ENCODE measurements at regions not wholly inside any gene's neighbourhood (a gene's known extent, or its start where the extent isn't known, plus 50 kb on each side); places are given as distances from the start of the nearest gene placed in this dataset.

DNA sequence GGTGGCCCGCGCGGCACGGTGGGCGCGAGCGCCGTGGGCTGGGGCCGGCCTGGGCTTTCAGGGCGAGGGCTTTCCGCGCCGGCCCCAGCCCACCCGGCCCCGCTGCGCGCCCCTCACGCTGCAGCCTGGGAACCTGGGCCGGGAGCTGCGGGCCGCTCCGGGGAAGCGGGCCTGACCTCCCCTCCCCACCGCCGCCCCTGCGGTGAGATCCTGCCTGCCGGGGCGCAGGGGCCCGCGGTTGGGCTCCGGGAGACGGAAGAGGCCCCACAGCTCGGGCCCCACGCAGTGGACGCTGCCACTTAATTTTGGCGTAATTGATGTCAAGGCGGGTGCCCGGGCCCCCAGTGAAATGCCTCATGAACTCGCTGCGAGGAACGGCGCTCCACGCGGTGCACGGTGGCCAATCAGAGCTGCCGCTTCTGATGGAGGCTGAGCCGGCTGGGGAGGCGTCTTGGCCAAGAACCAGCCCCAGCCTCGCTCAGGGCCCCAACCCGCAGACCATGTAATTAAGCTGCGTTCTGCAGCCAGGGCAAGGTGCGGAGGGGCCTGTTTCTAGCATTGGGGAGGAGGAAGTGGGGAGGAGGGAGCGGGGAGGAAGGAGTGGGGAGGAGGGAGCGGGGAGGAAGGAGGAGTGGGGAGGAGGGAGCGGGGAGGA, 96.1 kb upstream of the BHLHE23 start:
- Histone ChIP-seq H3K4me1 (ENCODE audit: control insufficient read depth, insufficient read depth, low read length) (peaks cover 3% of the 10 kb centered on the region), H3K9ac (ENCODE audit: extremely low read depth, low read length, poor library complexity, severe bottlenecking) (no peak overlapping the region), H3K9me3 (ENCODE audit: control insufficient read depth, low read length) (no peaks in the 10 kb centered on the region), H3K36me3 (ENCODE audit: control insufficient read depth, insufficient read depth, low read length) (no peaks in the 10 kb centered on the region), H3K27ac (ENCODE audit: low read depth, low read length) (no peak overlapping the region), H3K4me3 (ENCODE audit: low read length) (no peak overlapping the region), H3K27me3 (ENCODE audit: control insufficient read depth, insufficient read depth, low read length, poor library complexity, severe bottlenecking) (peaks cover 57% of the 10 kb centered on the region)
- Mint-ChIP-seq H3K4me3 (peak overlapping the region; percentile 49), H3K27me3 (ENCODE audit: insufficient read depth) (peaks cover 37% of the 10 kb centered on the region), H3K4me1 (no peaks in the 10 kb centered on the region), H3K27ac (no peak overlapping the region), H3K36me3 (ENCODE audit: low read depth) (no peaks in the 10 kb centered on the region), H3K9me3 (peaks cover 5% of the 10 kb centered on the region)
- 1 to 6% methylated on average over 19 to 55 of the region's 55 CpGs for WGBS, 2 experiments (ENCODE audit: insufficient coverage in 1 of 2, insufficient read length in 1 of 2)
- DNase-seq: peak; percentile 69
- TF ChIP-seq, protein P1, sequence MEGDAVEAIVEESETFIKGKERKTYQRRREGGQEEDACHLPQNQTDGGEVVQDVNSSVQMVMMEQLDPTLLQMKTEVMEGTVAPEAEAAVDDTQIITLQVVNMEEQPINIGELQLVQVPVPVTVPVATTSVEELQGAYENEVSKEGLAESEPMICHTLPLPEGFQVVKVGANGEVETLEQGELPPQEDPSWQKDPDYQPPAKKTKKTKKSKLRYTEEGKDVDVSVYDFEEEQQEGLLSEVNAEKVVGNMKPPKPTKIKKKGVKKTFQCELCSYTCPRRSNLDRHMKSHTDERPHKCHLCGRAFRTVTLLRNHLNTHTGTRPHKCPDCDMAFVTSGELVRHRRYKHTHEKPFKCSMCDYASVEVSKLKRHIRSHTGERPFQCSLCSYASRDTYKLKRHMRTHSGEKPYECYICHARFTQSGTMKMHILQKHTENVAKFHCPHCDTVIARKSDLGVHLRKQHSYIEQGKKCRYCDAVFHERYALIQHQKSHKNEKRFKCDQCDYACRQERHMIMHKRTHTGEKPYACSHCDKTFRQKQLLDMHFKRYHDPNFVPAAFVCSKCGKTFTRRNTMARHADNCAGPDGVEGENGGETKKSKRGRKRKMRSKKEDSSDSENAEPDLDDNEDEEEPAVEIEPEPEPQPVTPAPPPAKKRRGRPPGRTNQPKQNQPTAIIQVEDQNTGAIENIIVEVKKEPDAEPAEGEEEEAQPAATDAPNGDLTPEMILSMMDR (conservative IDR thresholded peaks at IDR 0.05): no peak

GRCh38 chr20:63101781-63102720, 95.3 kb upstream of the BHLHE23 start:
- Mint-ChIP-seq H3K27ac (no peak overlapping the region), H3K9me3 (peaks cover 3% of the 10 kb centered on the region), H3K36me3 (ENCODE audit: low read depth) (no peaks in the 10 kb centered on the region), H3K27me3 (ENCODE audit: insufficient read depth) (peaks cover 39% of the 10 kb centered on the region), H3K4me1 (no peaks in the 10 kb centered on the region), H3K4me3 (peak overlapping the region; percentile 52)
- Histone ChIP-seq H3K36me3 (ENCODE audit: control insufficient read depth, insufficient read depth, low read length) (no peaks in the 10 kb centered on the region), H3K9me3 (ENCODE audit: control insufficient read depth, low read length) (no peaks in the 10 kb centered on the region), H3K4me3 (ENCODE audit: low read length) (peak overlapping the region; percentile 72), H3K4me1 (ENCODE audit: control insufficient read depth, insufficient read depth, low read length) (peaks cover 3% of the 10 kb centered on the region), H3K9ac (ENCODE audit: extremely low read depth, low read length, poor library complexity, severe bottlenecking) (no peak overlapping the region), H3K27me3 (ENCODE audit: control insufficient read depth, insufficient read depth, low read length, poor library complexity, severe bottlenecking) (peaks cover 57% of the 10 kb centered on the region), H3K27ac (ENCODE audit: low read depth, low read length) (no peak overlapping the region)
- TF ChIP-seq, protein P1 (conservative IDR thresholded peaks at IDR 0.05): no peak
- DNase-seq: peak; percentile 66
- WGBS, 2 experiments (ENCODE audit: insufficient coverage in 1 of 2, insufficient read length in 1 of 2): 1 to 2% methylated on average over 35 to 100 of the region's 100 CpGs

- Mint-ChIP-seq H3K4me3 (peak overlapping the region; percentile 52), H3K4me1 (no peaks in the 10 kb centered on the region), H3K27ac (no peak overlapping the region), H3K36me3 (ENCODE audit: low read depth) (no peaks in the 10 kb centered on the region), H3K27me3 (ENCODE audit: insufficient read depth) (peaks cover 36% of the 10 kb centered on the region), H3K9me3 (peaks cover 1% of the 10 kb centered on the region)
- Histone ChIP-seq H3K9me3 (ENCODE audit: control insufficient read depth, low read length) (no peaks in the 10 kb centered on the region), H3K4me3 (ENCODE audit: low read length) (no peak overlapping the region), H3K36me3 (ENCODE audit: control insufficient read depth, insufficient read depth, low read length) (no peaks in the 10 kb centered on the region), H3K4me1 (ENCODE audit: control insufficient read depth, insufficient read depth, low read length) (peaks cover 3% of the 10 kb centered on the region), H3K9ac (ENCODE audit: extremely low read depth, low read length, poor library complexity, severe bottlenecking) (no peak overlapping the region), H3K27ac (ENCODE audit: low read depth, low read length) (no peak overlapping the region), H3K27me3 (ENCODE audit: control insufficient read depth, insufficient read depth, low read length, poor library complexity, severe bottlenecking) (peaks cover 57% of the 10 kb centered on the region)
- TF ChIP-seq, protein P1 (conservative IDR thresholded peaks at IDR 0.05): no peak
- DNase-seq: peak; percentile 41
- WGBS, 2 experiments (ENCODE audit: insufficient coverage in 1 of 2, insufficient read length in 1 of 2): 42 to 46% methylated on average over 6 to 15 of the region's 15 CpGs
Observed at GRCh38 chr20:63100926-63101699, 94.3 kb upstream of the BHLHE23 start.
